ENCODE measurements at regions not wholly inside any gene's neighbourhood (a gene's known extent, or its start where the extent isn't known, plus 50 kb on each side); places are given as distances from the start of the nearest gene placed in this dataset.

DNA sequence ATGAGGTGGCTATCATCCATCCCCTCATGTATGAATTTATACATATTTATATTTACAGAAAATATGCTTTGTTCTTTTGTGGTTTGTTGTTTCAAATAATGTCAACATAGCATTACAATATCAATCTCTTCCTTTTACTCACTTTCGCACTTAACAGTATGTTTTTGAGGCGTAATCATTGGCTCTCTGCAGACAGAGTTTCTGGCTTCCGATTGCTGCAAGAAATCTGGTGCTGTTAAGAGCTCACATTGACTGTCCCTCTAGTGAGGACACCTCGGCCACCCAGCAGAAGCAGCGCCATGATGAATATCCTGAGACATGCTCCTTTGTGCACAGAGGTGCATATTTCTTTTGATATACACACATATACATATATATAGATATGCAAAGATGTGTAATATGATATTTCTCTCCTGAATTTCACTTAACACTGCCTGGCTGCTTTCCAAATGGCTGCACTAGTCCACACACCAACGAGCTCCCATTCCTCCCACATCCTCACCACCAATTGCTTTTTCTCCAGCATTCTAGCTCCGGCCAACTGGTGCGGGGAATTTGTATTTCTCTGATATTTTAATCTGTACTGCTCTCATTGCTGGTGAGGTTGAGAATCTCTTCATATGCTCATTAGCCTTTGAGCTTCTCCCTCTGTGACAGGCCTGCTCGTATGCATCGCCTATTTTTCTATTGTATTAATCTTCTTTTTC, 248.4 kb downstream of the SIPA1L2 start:
- 86 to 93% (median 89%) methylated on average over 10 of the region's 10 CpGs for WGBS, 3 donors
- no peaks in the 10 kb centered on the region for H3K36me3 ChIP-seq (ENCODE audit: control insufficient read depth in 3 of 3, insufficient read depth in 2 of 3, low read depth in 1 of 3, low read length in 3 of 3)
- DNase-seq (no peak), FAIRE-seq (no peak)
- H3K27ac ChIP-seq (ENCODE audit: low read depth in 1 of 3, low read length in 2 of 3), result no peak overlapping the region
- no peak overlapping the region for H3K4me3 ChIP-seq (ENCODE audit: low read depth in 1 of 3, low read length in 3 of 3)
- no peaks in the 10 kb centered on the region for H3K4me1 ChIP-seq (ENCODE audit: control insufficient read depth in 3 of 3, insufficient read depth in 2 of 3, low read depth in 1 of 3, low read length in 2 of 3)
- no peaks in the 10 kb centered on the region for H3K9me3 ChIP-seq (ENCODE audit: control insufficient read depth in 2 of 2, insufficient read depth in 1 of 2, low read depth in 1 of 2, low read length in 1 of 2)
- no peaks in the 10 kb centered on the region for H3K27me3 ChIP-seq (ENCODE audit: control insufficient read depth in 3 of 3, insufficient read depth in 3 of 3, low read length in 3 of 3)

- WGBS, 3 donors, result 75 to 89% (median 83%) methylated on average over 3 of the region's 3 CpGs
Observed at GRCh38 chr1:232380596-232380995, 249.3 kb downstream of the SIPA1L2 start.

DNA sequence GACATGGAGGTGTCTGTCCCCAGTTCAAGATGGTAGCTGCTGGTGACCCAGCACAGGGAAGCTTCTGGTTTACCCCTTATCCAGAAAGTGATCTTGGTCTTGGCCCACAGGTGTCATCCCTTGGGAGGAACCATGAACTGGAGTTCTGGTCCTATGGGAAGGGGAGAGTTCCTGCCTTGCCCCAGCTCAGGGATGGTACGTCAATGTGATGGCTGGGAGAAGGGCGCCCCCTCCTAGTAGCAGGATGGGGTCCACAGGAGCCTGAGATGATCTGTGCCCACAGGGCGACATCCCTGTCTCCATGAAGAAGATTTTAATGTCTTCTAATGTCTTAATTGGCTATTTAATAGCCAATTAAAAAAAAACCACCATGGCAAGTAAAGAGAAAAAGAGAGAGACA, 249.8 kb downstream of the SIPA1L2 start:
- Histone ChIP-seq H3K27ac (ENCODE audit: low read depth in 1 of 3, low read length in 2 of 3) (no peak overlapping the region), H3K4me1 (ENCODE audit: control insufficient read depth in 3 of 3, insufficient read depth in 2 of 3, low read depth in 1 of 3, low read length in 2 of 3) (no peaks in the 10 kb centered on the region), H3K27me3 (ENCODE audit: control insufficient read depth in 3 of 3, insufficient read depth in 3 of 3, low read length in 3 of 3) (no peaks in the 10 kb centered on the region), H3K9me3 (ENCODE audit: control insufficient read depth in 2 of 2, insufficient read depth in 1 of 2, low read depth in 1 of 2, low read length in 1 of 2) (no peaks in the 10 kb centered on the region), H3K36me3 (ENCODE audit: control insufficient read depth in 3 of 3, insufficient read depth in 2 of 3, low read depth in 1 of 3, low read length in 3 of 3) (no peaks in the 10 kb centered on the region), H3K4me3 (ENCODE audit: low read depth in 1 of 3, low read length in 3 of 3) (no peak overlapping the region)
- no peak for DNase-seq
- FAIRE-seq, result no peak
- 78 to 97% (median 91%) methylated on average over 3 of the region's 3 CpGs for WGBS, 3 donors

More at GRCh38 chr1:232380596-232380995, 249.3 kb downstream of the SIPA1L2 start:
- DNase-seq (no peak), FAIRE-seq (no peak)
- Histone ChIP-seq H3K4me3 (ENCODE audit: low read depth in 1 of 3, low read length in 3 of 3) (no peak overlapping the region), H3K9me3 (ENCODE audit: control insufficient read depth in 2 of 2, insufficient read depth in 1 of 2, low read depth in 1 of 2, low read length in 1 of 2) (no peaks in the 10 kb centered on the region), H3K27me3 (ENCODE audit: control insufficient read depth in 3 of 3, insufficient read depth in 3 of 3, low read length in 3 of 3) (no peaks in the 10 kb centered on the region), H3K36me3 (ENCODE audit: control insufficient read depth in 3 of 3, insufficient read depth in 2 of 3, low read depth in 1 of 3, low read length in 3 of 3) (no peaks in the 10 kb centered on the region), H3K27ac (ENCODE audit: low read depth in 1 of 3, low read length in 2 of 3) (no peak overlapping the region), H3K4me1 (ENCODE audit: control insufficient read depth in 3 of 3, insufficient read depth in 2 of 3, low read depth in 1 of 3, low read length in 2 of 3) (no peaks in the 10 kb centered on the region)

GRCh38 chr1:232379063-232379434, 250.9 kb downstream of the SIPA1L2 start:
- H3K36me3 ChIP-seq (ENCODE audit: control insufficient read depth in 3 of 3, insufficient read depth in 2 of 3, low read depth in 1 of 3, low read length in 3 of 3), result no peaks in the 10 kb centered on the region
- no peak overlapping the region for H3K27ac ChIP-seq (ENCODE audit: low read depth in 1 of 3, low read length in 2 of 3)
- H3K9me3 ChIP-seq (ENCODE audit: control insufficient read depth in 2 of 2, insufficient read depth in 1 of 2, low read depth in 1 of 2, low read length in 1 of 2), result no peaks in the 10 kb centered on the region
- H3K27me3 ChIP-seq (ENCODE audit: control insufficient read depth in 3 of 3, insufficient read depth in 3 of 3, low read length in 3 of 3), result no peaks in the 10 kb centered on the region
- WGBS, 3 donors, result 79 to 92% (median 85%) methylated on average over 7 of the region's 7 CpGs
- no peaks in the 10 kb centered on the region for H3K4me1 ChIP-seq (ENCODE audit: control insufficient read depth in 3 of 3, insufficient read depth in 2 of 3, low read depth in 1 of 3, low read length in 2 of 3)
- H3K4me3 ChIP-seq (ENCODE audit: low read depth in 1 of 3, low read length in 3 of 3), result no peak overlapping the region
- FAIRE-seq, result no peak
- DNase-seq, result no peak

GRCh38 chr1:232378266-232379062, 251.5 kb downstream of the SIPA1L2 start:
- Histone ChIP-seq H3K9me3 (ENCODE audit: control insufficient read depth in 2 of 2, insufficient read depth in 1 of 2, low read depth in 1 of 2, low read length in 1 of 2) (no peaks in the 10 kb centered on the region), H3K36me3 (ENCODE audit: control insufficient read depth in 3 of 3, insufficient read depth in 2 of 3, low read depth in 1 of 3, low read length in 3 of 3) (no peaks in the 10 kb centered on the region), H3K4me3 (ENCODE audit: low read depth in 1 of 3, low read length in 3 of 3) (no peak overlapping the region), H3K27me3 (ENCODE audit: control insufficient read depth in 3 of 3, insufficient read depth in 3 of 3, low read length in 3 of 3) (no peaks in the 10 kb centered on the region), H3K27ac (ENCODE audit: low read depth in 1 of 3, low read length in 2 of 3) (no peak overlapping the region), H3K4me1 (ENCODE audit: control insufficient read depth in 3 of 3, insufficient read depth in 2 of 3, low read depth in 1 of 3, low read length in 2 of 3) (no peaks in the 10 kb centered on the region)
- FAIRE-seq (no peak), DNase-seq (no peak)
- WGBS, 3 donors, result 79 to 81% (median 80%) methylated on average over 13 of the region's 13 CpGs

DNA sequence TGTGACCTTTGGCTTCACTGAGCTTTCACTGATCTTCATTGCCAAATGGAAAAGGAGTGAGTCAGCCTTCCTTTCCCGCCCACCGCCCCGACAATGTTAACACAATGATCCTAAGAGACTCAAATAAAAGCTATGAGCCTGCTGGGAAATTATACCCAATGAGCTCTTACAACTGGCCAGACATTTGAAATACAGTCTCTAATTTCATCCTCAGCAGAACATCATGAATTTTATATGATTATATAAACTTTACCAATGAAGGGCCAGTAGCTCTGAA, 252.5 kb downstream of the SIPA1L2 start:
- Histone ChIP-seq H3K36me3 (ENCODE audit: control insufficient read depth in 3 of 3, insufficient read depth in 2 of 3, low read depth in 1 of 3, low read length in 3 of 3) (no peaks in the 10 kb centered on the region), H3K4me3 (ENCODE audit: low read depth in 1 of 3, low read length in 3 of 3) (no peak overlapping the region), H3K9me3 (ENCODE audit: control insufficient read depth in 2 of 2, insufficient read depth in 1 of 2, low read depth in 1 of 2, low read length in 1 of 2) (no peaks in the 10 kb centered on the region), H3K4me1 (ENCODE audit: control insufficient read depth in 3 of 3, insufficient read depth in 2 of 3, low read depth in 1 of 3, low read length in 2 of 3) (no peaks in the 10 kb centered on the region), H3K27ac (ENCODE audit: low read depth in 1 of 3, low read length in 2 of 3) (no peak overlapping the region), H3K27me3 (ENCODE audit: control insufficient read depth in 3 of 3, insufficient read depth in 3 of 3, low read length in 3 of 3) (peaks cover 0 to 6% (median 0%) of the 10 kb centered on the region in 3 donors)
- 17 to 34% (median 20%) methylated on average over 3 of the region's 3 CpGs for WGBS, 3 donors
- no peak for FAIRE-seq
- DNase-seq, result peak in 1 of 2 donors; percentile 41

DNA sequence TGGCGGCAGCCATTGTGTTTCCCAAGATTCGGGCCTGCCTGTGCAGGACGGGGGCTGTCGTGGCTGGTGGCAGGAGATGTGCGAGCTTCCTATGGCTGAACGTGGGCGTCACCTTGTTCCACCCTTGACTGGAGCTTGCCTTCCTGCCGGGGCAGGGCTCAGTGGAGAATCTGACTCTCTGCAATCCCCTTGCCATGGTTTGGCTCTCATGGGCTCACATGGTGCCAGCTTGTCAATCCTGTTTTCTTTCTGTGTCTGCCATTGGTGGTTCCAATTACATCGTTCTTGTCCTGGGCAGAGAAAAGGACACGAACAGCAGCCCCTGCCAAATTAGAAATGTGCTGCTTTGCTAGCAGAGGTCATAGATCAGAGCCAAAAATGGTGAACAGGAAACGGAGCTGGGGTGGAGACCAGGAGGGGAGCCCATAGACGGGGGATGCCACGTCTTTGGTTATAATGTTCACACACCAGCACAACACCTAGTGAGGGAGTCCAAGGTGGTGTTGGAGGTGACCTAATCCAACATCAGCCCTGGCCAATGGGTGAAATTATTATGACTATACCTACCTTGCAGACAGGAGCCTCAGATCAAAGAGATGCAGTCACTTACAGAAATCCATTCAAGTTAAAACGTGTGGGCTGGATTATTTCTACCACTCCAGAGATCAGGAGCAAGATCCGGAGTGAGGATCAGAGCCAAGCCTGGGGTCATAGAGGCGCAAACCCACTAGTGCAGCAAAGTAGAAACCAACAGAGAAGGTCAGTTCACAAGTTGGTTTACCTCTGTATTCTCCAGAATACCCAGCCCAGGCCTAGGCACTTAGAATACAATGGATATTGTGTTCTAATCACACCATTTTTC, 253.1 kb downstream of the SIPA1L2 start:
- no peaks in the 10 kb centered on the region for H3K9me3 ChIP-seq (ENCODE audit: control insufficient read depth in 2 of 2, insufficient read depth in 1 of 2, low read depth in 1 of 2, low read length in 1 of 2)
- peaks cover 0 to 6% (median 0%) of the 10 kb centered on the region in 3 donors for H3K27me3 ChIP-seq (ENCODE audit: control insufficient read depth in 3 of 3, insufficient read depth in 3 of 3, low read length in 3 of 3)
- H3K27ac ChIP-seq (ENCODE audit: low read depth in 1 of 3, low read length in 2 of 3), result peak overlapping the region in 1 of 3 donors; percentile 6
- FAIRE-seq (no peak), DNase-seq (no peak)
- WGBS, 3 donors, result 83 to 86% (median 85%) methylated on average over 16 of the region's 16 CpGs
- H3K4me3 ChIP-seq (ENCODE audit: low read depth in 1 of 3, low read length in 3 of 3), result no peak overlapping the region
- no peaks in the 10 kb centered on the region for H3K4me1 ChIP-seq (ENCODE audit: control insufficient read depth in 3 of 3, insufficient read depth in 2 of 3, low read depth in 1 of 3, low read length in 2 of 3)
- H3K36me3 ChIP-seq (ENCODE audit: control insufficient read depth in 3 of 3, insufficient read depth in 2 of 3, low read depth in 1 of 3, low read length in 3 of 3), result no peaks in the 10 kb centered on the region

DNA sequence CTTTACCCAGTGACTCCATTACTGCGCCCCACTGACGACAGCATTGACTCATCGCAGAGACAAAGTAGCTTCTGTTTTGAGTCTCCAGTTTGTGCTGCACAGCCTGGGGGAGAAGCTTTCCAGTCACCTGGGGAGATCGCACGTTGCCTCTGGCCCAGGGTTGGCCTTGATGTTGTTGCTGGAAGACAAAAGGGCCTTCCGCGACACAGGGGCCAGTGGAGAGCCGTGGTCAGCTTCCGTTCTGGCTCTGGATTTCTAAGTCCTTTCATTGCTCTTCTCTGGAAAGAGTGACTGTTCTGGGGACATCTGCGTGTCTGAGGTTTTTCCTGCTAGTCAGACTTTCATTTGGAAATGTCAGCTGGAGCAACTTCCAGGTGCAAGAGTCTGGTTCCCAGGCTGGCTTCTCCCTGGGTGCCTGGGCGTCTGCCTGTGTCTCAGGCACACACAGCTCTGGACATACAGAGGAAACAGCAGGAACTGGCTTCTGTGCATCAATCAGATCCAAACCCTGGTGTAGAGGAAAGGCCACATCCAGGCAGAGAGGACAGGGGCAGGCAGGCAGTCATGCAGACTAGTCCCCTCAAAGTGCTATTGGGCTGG, 257.0 kb downstream of the SIPA1L2 start:
- WGBS, 3 donors, result 82 to 85% (median 85%) methylated on average over 11 of the region's 11 CpGs
- DNase-seq, result no peak
- H3K4me1 ChIP-seq (ENCODE audit: control insufficient read depth in 3 of 3, insufficient read depth in 2 of 3, low read depth in 1 of 3, low read length in 2 of 3), result no peaks in the 10 kb centered on the region
- FAIRE-seq, result no peak
- H3K36me3 ChIP-seq (ENCODE audit: control insufficient read depth in 3 of 3, insufficient read depth in 2 of 3, low read depth in 1 of 3, low read length in 3 of 3), result no peaks in the 10 kb centered on the region
- H3K27me3 ChIP-seq (ENCODE audit: control insufficient read depth in 3 of 3, insufficient read depth in 3 of 3, low read length in 3 of 3), result peaks cover 0 to 6% (median 0%) of the 10 kb centered on the region in 3 donors
- H3K4me3 ChIP-seq (ENCODE audit: low read depth in 1 of 3, low read length in 3 of 3), result no peak overlapping the region
- H3K9me3 ChIP-seq (ENCODE audit: control insufficient read depth in 2 of 2, insufficient read depth in 1 of 2, low read depth in 1 of 2, low read length in 1 of 2), result no peaks in the 10 kb centered on the region
- no peak overlapping the region for H3K27ac ChIP-seq (ENCODE audit: low read depth in 1 of 3, low read length in 2 of 3)

Data from small intestine (tissue), 7 donors.